H1 (cell line): ENCODE measurements at regions not wholly inside any gene's neighbourhood (a gene's known extent, or its start where the extent isn't known, plus 50 kb on each side); places are given as distances from the start of the nearest gene placed in this dataset. TPM values are rescaled to one million over a fixed set of nuclear protein-coding genes. Genes with fewer than 3 reads are reported as not detected.

ENCODE experiments used
- ASH2L ChIP-seq: fragments of 200-600, 300-600 bp; sonication (generic); IDR thresholded peaks from one replicate; pipeline ENCODE4 v1.7.1; 2017; ENCODE audit warnings: low read length
- BACH1 ChIP-seq: IDR thresholded peaks from 2 replicates; pipeline ENCODE4 v1.6.1; 2012; ENCODE audit warnings: low read length, improper control_type of control experiment
- GABPA ChIP-seq: IDR thresholded peaks from 2 replicates; pipeline ENCODE4 v1.6.1; 2011; ENCODE audit warnings: mild to moderate bottlenecking, low read length, moderate library complexity, borderline replicate concordance; ENCODE audit not compliant: insufficient read depth
- MAFK ChIP-seq: IDR thresholded peaks from 2 replicates; pipeline ENCODE4 v1.6.1; 2012; ENCODE audit warnings: low read depth, mild to moderate bottlenecking, improper control_type of control experiment, low read length
- POLR2AphosphoS5 ChIP-seq: IDR thresholded peaks from 2 replicates; pipeline ENCODE4 v1.6.1; 2011; ENCODE audit warnings: low read depth, low read length
- TCF12 ChIP-seq: IDR thresholded peaks from 2 replicates; pipeline ENCODE4 v1.6.1; 2011; ENCODE audit warnings: low read depth, mild to moderate bottlenecking, low read length
- YY1 ChIP-seq: IDR thresholded peaks from 2 replicates; pipeline ENCODE4 v1.6.1; 2011; ENCODE audit warnings: low read depth, mild to moderate bottlenecking, low read length
- small RNA-seq: library from polyadenylated mRNA; stranded (forward); fragments of <200 nt; extraction: miRNeasy Mini kit (QIAGEN cat#:217004); gene quantifications from one replicate; pipeline ENCODE3, GENCODE V24; 2013; ENCODE audit not compliant: insufficient read depth
- TF ChIP-seq, protein P1 (sequence below), 3 experiments: IDR thresholded peaks; 1 replicate in 2 of 3; 2 replicates in 1 of 3; pipeline versions ENCODE4 v1.5.1 to v1.6.1; 2011; ENCODE audit warnings: low read length in 3 of 3, mild to moderate bottlenecking in 3 of 3, inconsistent platforms in 2 of 3, low read depth in 1 of 3, moderate library complexity in 1 of 3; ENCODE audit not compliant: insufficient read depth in 1 of 3; ENCODE audit errors: control extremely low read depth in 1 of 3

DNA sequence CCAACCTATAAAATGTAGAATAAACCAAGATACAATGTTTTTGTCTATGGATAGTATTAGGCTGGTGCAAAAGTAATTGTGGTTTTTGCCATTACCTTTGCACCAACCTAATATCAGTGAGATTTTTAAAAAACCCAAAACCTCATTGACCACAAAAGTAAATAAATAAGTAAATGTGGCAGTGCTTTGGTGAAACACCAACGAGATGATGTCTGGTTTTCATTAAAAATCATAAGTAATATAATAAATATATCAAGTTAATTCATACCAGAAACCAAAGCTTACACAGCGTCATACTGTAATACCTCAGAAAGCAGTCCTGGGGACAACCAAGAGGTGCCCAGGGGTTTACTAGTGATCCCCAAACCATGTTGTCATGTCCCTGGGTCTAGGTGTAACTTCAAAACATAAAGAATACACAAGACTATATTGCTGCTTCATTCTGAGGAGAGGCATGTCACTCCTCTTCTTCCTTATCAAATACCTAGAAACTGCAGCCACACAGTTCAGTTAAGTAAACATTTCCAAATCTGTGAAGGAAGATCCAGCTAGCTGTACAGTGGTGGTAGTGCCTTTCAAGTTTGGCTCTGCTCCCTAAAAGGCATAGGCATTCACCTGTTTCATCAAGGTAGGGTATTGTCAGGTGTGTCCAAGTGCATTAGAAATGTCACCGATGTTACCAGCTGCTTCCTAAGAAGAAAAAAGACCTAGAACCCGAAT lies 51.6 kb upstream of the ZC3H11B start (continued):
- TF ChIP-seq, protein P1, sequence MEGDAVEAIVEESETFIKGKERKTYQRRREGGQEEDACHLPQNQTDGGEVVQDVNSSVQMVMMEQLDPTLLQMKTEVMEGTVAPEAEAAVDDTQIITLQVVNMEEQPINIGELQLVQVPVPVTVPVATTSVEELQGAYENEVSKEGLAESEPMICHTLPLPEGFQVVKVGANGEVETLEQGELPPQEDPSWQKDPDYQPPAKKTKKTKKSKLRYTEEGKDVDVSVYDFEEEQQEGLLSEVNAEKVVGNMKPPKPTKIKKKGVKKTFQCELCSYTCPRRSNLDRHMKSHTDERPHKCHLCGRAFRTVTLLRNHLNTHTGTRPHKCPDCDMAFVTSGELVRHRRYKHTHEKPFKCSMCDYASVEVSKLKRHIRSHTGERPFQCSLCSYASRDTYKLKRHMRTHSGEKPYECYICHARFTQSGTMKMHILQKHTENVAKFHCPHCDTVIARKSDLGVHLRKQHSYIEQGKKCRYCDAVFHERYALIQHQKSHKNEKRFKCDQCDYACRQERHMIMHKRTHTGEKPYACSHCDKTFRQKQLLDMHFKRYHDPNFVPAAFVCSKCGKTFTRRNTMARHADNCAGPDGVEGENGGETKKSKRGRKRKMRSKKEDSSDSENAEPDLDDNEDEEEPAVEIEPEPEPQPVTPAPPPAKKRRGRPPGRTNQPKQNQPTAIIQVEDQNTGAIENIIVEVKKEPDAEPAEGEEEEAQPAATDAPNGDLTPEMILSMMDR (IDR thresholded peaks at IDR 0.05; ENCODE audit: control extremely low read depth in 1 of 3, insufficient read depth in 1 of 3, low read depth in 1 of 3, low read length in 3 of 3), result no peak
- TF ChIP-seq BACH1 (no peak), GABPA (no peak), TCF12 (no peak), MAFK (no peak), YY1 (no peak), POLR2AphosphoS5 (no peak), ASH2L (no peak)
- TF ChIP-seq, all 59 proteins: peak for 0

Small RNA genes in the stretch of these regions (small RNA-seq; reads per million reads assigned to genes)
- not detected for gene RNA5SP76
